ENCODE measurements at regions not wholly inside any gene's neighbourhood (a gene's known extent, or its start where the extent isn't known, plus 50 kb on each side); places are given as distances from the start of the nearest gene placed in this dataset.
"Not testable (repeated sequence)": the region's sequence is repeated elsewhere in the genome, so short reads cannot be mapped to it uniquely, and the experiment has no call there.

- not testable (repeated sequence) for DNase-seq (ENCODE audit: low read depth)
Observed at GRCh38 chr7:101679653-101680173, 50.6 kb upstream of the MYL10 start.

GRCh38 chr7:101680406-101681145 is 51.5 kb upstream of the MYL10 start:
- peak; percentile 31 for DNase-seq (ENCODE audit: low read depth)

GRCh38 chr7:101681170-101682007 is 52.3 kb upstream of the MYL10 start:
- DNase-seq (ENCODE audit: low read depth), result peak; percentile 92

GRCh38 chr7:101684983-101685330 is 55.9 kb upstream of the MYL10 start:
- no peak for DNase-seq (ENCODE audit: low read depth)

GRCh38 chr7:101686030-101686429 is 56.9 kb upstream of the MYL10 start:
- peak; percentile 23 for DNase-seq (ENCODE audit: low read depth)

GRCh38 chr7:101687081-101687480 is 58.0 kb upstream of the MYL10 start:
- no peak for DNase-seq (ENCODE audit: low read depth)

GRCh38 chr7:101687791-101688182 is 58.7 kb upstream of the MYL10 start:
- DNase-seq (ENCODE audit: low read depth), result no peak

GRCh38 chr7:101688183-101688831 is 59.2 kb upstream of the MYL10 start:
- peak; percentile 76 for DNase-seq (ENCODE audit: low read depth)

GRCh38 chr7:101688995-101689907 is 60.2 kb upstream of the MYL10 start:
- no peak for DNase-seq (ENCODE audit: low read depth)

- no peak for DNase-seq (ENCODE audit: low read depth)
Observed at GRCh38 chr7:101690061-101690460, 61.0 kb upstream of the MYL10 start.

- DNase-seq (ENCODE audit: low read depth), result no peak
Observed at GRCh38 chr7:101691822-101692384, 62.8 kb upstream of the MYL10 start.

- DNase-seq (ENCODE audit: low read depth), result no peak
Observed at GRCh38 chr7:101693498-101694091, 64.5 kb upstream of the MYL10 start.

GRCh38 chr7:101698964-101699363 is 69.9 kb upstream of the MYL10 start:
- DNase-seq (ENCODE audit: low read depth), result no peak

- no peak for DNase-seq (ENCODE audit: low read depth)
Observed at GRCh38 chr7:101699399-101699798, 70.3 kb upstream of the MYL10 start.

GRCh38 chr7:101699881-101700823 is 71.1 kb upstream of the MYL10 start:
- DNase-seq (ENCODE audit: low read depth), result no peak

- no peak for DNase-seq (ENCODE audit: low read depth)
Observed at GRCh38 chr7:101701153-101701794, 72.2 kb upstream of the MYL10 start.

- no peak for DNase-seq (ENCODE audit: low read depth)
Observed at GRCh38 chr7:101702362-101702850, 73.3 kb upstream of the MYL10 start.

- DNase-seq (ENCODE audit: low read depth), result no peak
Observed at GRCh38 chr7:101705331-101705730, 76.2 kb upstream of the MYL10 start.

Data from myocyte (in vitro differentiated cells).